SK-N-SH (cell line): ENCODE measurements at regions not wholly inside any gene's neighbourhood (a gene's known extent, or its start where the extent isn't known, plus 50 kb on each side); places are given as distances from the start of the nearest gene placed in this dataset.

Experiments used
- CTCF ChIA-PET: fragments of 300-600, 350-600 bp; formaldehyde crosslinking; extraction: SDS; loops from one replicate; lab custom pipeline; 2021; lab: Yijun Ruan, JAX
- POLR2A ChIA-PET: fragments of 350-600 bp; sonication (Branson Sonifier 250); formaldehyde crosslinking; extraction: SDS; loops from one replicate; lab custom pipeline; 2020; ENCODE audit warnings: antibody characterized with exemption, inconsistent platforms; lab: Yijun Ruan, JAX
- DNase-seq: peaks from one replicate; pipeline ENCODE4 v3.0.0; 2012
- H2AFZ ChIP-seq: fragments of 200-600 bp; sonication (generic); 2 replicates; pipeline ENCODE4 v1.8.1; 2016; ENCODE audit warnings: antibody characterized with exemption, mild to moderate bottlenecking, low read depth
- H3F3A ChIP-seq: fragments of 200-600 bp; sonication (generic); replicated peaks from 2 replicates; pipeline ENCODE3; 2016; ENCODE audit warnings: antibody characterized with exemption, mild to moderate bottlenecking; ENCODE audit not compliant: insufficient read depth
- H3K27ac ChIP-seq, 2 experiments: fragments of 200-500 bp in 1 of 2; fragments of 200-600 bp in 1 of 2; sonication (Bioruptor generic) in 1 of 2; sonication (generic), shearing (Covaris generic) in 1 of 2; 2 replicates each; pipeline versions ENCODE4 v1.5.1 to v1.6.1; 2014 to 2016; ENCODE audit warnings: low read depth in 2 of 2, inconsistent platforms in 1 of 2, low read length in 1 of 2, mild to moderate bottlenecking in 1 of 2, mixed read lengths in 1 of 2
- H3K27me3 ChIP-seq: fragments of 200-600 bp; sonication (generic), shearing (Covaris generic); 2 replicates; pipeline ENCODE4 v1.6.1; 2016; ENCODE audit warnings: mixed run types; ENCODE audit not compliant: insufficient read depth
- H3K36me3 ChIP-seq, 2 experiments: fragments of 200-500 bp in 1 of 2; fragments of 200-600 bp in 1 of 2; sonication (Bioruptor generic) in 1 of 2; sonication (generic) in 1 of 2; replicated peaks in 1 of 2; 2 replicates each; pipeline versions ENCODE3 to v1.5.1; 2014 to 2016; ENCODE audit warnings: low read length in 1 of 2, mild to moderate bottlenecking in 1 of 2; ENCODE audit not compliant: insufficient read depth in 2 of 2, control insufficient read depth in 1 of 2
- H3K4me1 ChIP-seq, 2 experiments: fragments of 200-500 bp in 1 of 2; fragments of 200-600 bp in 1 of 2; sonication (Bioruptor generic) in 1 of 2; sonication (generic), shearing (Covaris generic) in 1 of 2; 2 replicates each; pipeline versions ENCODE4 v1.5.1 to v1.6.1; 2014 to 2016; ENCODE audit warnings: low read depth in 1 of 2, low read length in 1 of 2, mixed run types in 1 of 2; ENCODE audit not compliant: insufficient read depth in 2 of 2, control insufficient read depth in 1 of 2
- H3K4me2 ChIP-seq: fragments of 200-600 bp; sonication (generic), shearing (Covaris generic); 2 replicates; pipeline ENCODE4 v1.6.1; 2017; ENCODE audit warnings: mixed run types
- H3K4me3 ChIP-seq, 2 experiments: fragments of 200-500 bp in 1 of 2; fragments of 200-600 bp in 1 of 2; sonication (Bioruptor generic) in 1 of 2; sonication (generic), shearing (Covaris generic) in 1 of 2; 2 replicates each; pipeline versions ENCODE4 v1.5.1 to v1.8.1; 2014 to 2016; ENCODE audit warnings: low read depth in 2 of 2, inconsistent platforms in 1 of 2, low read length in 1 of 2, mild to moderate bottlenecking in 1 of 2, mixed read lengths in 1 of 2, moderate library complexity in 1 of 2
- H3K79me2 ChIP-seq: fragments of 200-600 bp; sonication (generic); 2 replicates; pipeline ENCODE4 v1.8.1; 2017; ENCODE audit warnings: mild to moderate bottlenecking; ENCODE audit not compliant: insufficient read depth
- H3K9ac ChIP-seq: fragments of 200-600 bp; sonication (generic); 2 replicates; pipeline ENCODE4 v1.6.1; 2017; ENCODE audit warnings: mixed run types
- H3K9me2 ChIP-seq: fragments of 200-600 bp; sonication (generic); 2 replicates; pipeline ENCODE4 v1.6.1; 2017; ENCODE audit warnings: mixed run types
- H3K9me3 ChIP-seq: fragments of 200-600 bp; sonication (generic); 2 replicates; pipeline ENCODE4 v1.6.1; 2017; ENCODE audit warnings: mixed run types, mild to moderate bottlenecking, moderate library complexity
- H4K20me1 ChIP-seq: fragments of 200-600 bp; sonication (generic); 2 replicates; pipeline ENCODE4 v1.6.1; 2017; ENCODE audit warnings: mild to moderate bottlenecking, mixed run types; ENCODE audit not compliant: insufficient read depth
- EP300 ChIP-seq, 2 experiments: IDR thresholded peaks; 2 replicates each; pipeline versions ENCODE4 v1.4.0 to v1.6.1; 2012; ENCODE audit warnings: borderline replicate concordance in 1 of 2, low read depth in 1 of 2, low read length in 1 of 2
- EZH2phosphoT487 ChIP-seq: fragments of 200-600 bp; sonication (generic); IDR thresholded peaks from 2 replicates; pipeline ENCODE4 v1.6.1; 2017; ENCODE audit warnings: low read depth, mixed run types, mild to moderate bottlenecking, antibody characterized with exemption, moderate library complexity, borderline replicate concordance
- FOSL2 ChIP-seq: IDR thresholded peaks from 2 replicates; pipeline ENCODE4 v1.4.0; 2012; ENCODE audit warnings: low read depth, mild to moderate bottlenecking, moderate library complexity, borderline replicate concordance
- FOXJ3 ChIP-seq: sonication (generic); formaldehyde crosslinking; IDR thresholded peaks from 2 replicates; pipeline ENCODE4 v1.5.1; 2020; ENCODE audit warnings: mild to moderate bottlenecking, missing genetic modification reagents
- GATA2 ChIP-seq: sonication (generic); formaldehyde crosslinking; IDR thresholded peaks from 2 replicates; pipeline ENCODE4 v1.5.0; 2020; ENCODE audit warnings: mild to moderate bottlenecking, missing genetic modification reagents
- JUND ChIP-seq: IDR thresholded peaks from 2 replicates; pipeline ENCODE4 v1.4.0; 2012
- MXI1 ChIP-seq: IDR thresholded peaks from 2 replicates; pipeline ENCODE4 v1.6.1; 2012; ENCODE audit warnings: mild to moderate bottlenecking, low read depth, low read length, improper control_type of control experiment
- RAD21 ChIP-seq: IDR thresholded peaks from 2 replicates; pipeline ENCODE4 v1.6.1; 2012; ENCODE audit warnings: mild to moderate bottlenecking, low read length
- RCOR1 ChIP-seq: fragments of 150-350 bp; IDR thresholded peaks from 2 replicates; pipeline ENCODE4 v1.6.1; 2017; ENCODE audit warnings: antibody characterized with exemption, low read length
- SMC3 ChIP-seq: IDR thresholded peaks from 2 replicates; pipeline ENCODE4 v1.6.1; 2012; ENCODE audit warnings: low read depth, low read length, improper control_type of control experiment
- TAF1 ChIP-seq: IDR thresholded peaks from 2 replicates; pipeline ENCODE4 v1.6.1; 2012; ENCODE audit warnings: low read depth, mild to moderate bottlenecking, low read length, moderate library complexity, borderline replicate concordance
- TF ChIP-seq, protein P1 (sequence below): IDR thresholded peaks from 2 replicates; pipeline ENCODE4 v1.4.0; 2012; ENCODE audit warnings: low read depth, borderline replicate concordance
- TF ChIP-seq, protein P2 (sequence below): IDR thresholded peaks from 2 replicates; pipeline ENCODE4 v1.4.0; 2012; ENCODE audit warnings: low read depth, borderline replicate concordance
- TF ChIP-seq, protein P3 (sequence below): fragments of 150-350 bp; IDR thresholded peaks from 2 replicates; pipeline ENCODE4 v1.6.1; 2017; ENCODE audit warnings: antibody characterized with exemption, low read length, low read depth, borderline replicate concordance
- TF ChIP-seq, protein P4 (sequence below): IDR thresholded peaks from 2 replicates; pipeline ENCODE4; 2012
- TF ChIP-seq, protein P5 (sequence below): IDR thresholded peaks from 2 replicates; pipeline ENCODE4 v1.4.0; 2012; ENCODE audit warnings: low read depth

DNA sequence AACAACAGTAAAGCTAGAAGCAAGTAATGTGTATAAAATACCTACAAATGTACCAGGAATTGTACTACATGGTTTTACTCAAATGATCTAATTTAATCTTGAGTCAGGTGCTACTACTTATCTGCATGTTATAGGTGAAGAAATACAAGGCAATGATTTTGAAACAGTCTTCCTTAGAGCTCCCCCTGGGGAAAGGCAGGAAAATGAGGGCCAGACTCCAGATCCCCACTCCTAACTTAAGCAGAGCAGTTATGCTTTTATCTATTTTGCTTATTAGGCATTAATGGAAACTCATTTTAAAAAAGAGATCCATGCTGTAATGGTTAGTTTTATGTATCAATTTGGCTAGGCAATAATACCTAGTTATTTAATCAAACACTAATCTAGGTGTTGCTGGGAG, 109.3 kb upstream of the CPSF6 start:
- H3K9ac ChIP-seq, result no peak overlapping the region
- H3K9me3 ChIP-seq, result no peaks in the 10 kb centered on the region
- H4K20me1 ChIP-seq, result no peaks in the 10 kb centered on the region
- peaks cover 5% of the 10 kb centered on the region; the same call in 1 of the 2 replicates for H3K27me3 ChIP-seq
- ChIA-PET POLR2A (no interaction called here), CTCF (interaction anchor here (0.9 to 1.7 kb wide), 2 partner anchors 10 to 24 kb away, joined by 3 to 5 read pairs; no protein-coding TSS in a partner anchor)
- no peak for TF ChIP-seq FOSL2
- TF ChIP-seq EZH2phosphoT487, result no peak
- no peak for TF ChIP-seq TAF1
- TF ChIP-seq, protein P1, sequence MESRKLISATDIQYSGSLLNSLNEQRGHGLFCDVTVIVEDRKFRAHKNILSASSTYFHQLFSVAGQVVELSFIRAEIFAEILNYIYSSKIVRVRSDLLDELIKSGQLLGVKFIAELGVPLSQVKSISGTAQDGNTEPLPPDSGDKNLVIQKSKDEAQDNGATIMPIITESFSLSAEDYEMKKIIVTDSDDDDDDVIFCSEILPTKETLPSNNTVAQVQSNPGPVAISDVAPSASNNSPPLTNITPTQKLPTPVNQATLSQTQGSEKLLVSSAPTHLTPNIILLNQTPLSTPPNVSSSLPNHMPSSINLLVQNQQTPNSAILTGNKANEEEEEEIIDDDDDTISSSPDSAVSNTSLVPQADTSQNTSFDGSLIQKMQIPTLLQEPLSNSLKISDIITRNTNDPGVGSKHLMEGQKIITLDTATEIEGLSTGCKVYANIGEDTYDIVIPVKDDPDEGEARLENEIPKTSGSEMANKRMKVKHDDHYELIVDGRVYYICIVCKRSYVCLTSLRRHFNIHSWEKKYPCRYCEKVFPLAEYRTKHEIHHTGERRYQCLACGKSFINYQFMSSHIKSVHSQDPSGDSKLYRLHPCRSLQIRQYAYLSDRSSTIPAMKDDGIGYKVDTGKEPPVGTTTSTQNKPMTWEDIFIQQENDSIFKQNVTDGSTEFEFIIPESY, result no peak
- TF ChIP-seq SMC3, result no peak
- TF ChIP-seq, protein P2, sequence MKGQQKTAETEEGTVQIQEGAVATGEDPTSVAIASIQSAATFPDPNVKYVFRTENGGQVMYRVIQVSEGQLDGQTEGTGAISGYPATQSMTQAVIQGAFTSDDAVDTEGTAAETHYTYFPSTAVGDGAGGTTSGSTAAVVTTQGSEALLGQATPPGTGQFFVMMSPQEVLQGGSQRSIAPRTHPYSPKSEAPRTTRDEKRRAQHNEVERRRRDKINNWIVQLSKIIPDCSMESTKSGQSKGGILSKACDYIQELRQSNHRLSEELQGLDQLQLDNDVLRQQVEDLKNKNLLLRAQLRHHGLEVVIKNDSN, result no peak
- no peak for TF ChIP-seq JUND
- TF ChIP-seq MXI1, result no peak
- no peak for TF ChIP-seq FOXJ3 (CRISPR knock-in tag)
- TF ChIP-seq GATA2, result no peak
- no peak for TF ChIP-seq EP300 (IDR thresholded peaks at IDR 0.05; ENCODE audit: borderline replicate concordance in 1 of 2, low read depth in 1 of 2, low read length in 1 of 2)
- TF ChIP-seq, protein P3, sequence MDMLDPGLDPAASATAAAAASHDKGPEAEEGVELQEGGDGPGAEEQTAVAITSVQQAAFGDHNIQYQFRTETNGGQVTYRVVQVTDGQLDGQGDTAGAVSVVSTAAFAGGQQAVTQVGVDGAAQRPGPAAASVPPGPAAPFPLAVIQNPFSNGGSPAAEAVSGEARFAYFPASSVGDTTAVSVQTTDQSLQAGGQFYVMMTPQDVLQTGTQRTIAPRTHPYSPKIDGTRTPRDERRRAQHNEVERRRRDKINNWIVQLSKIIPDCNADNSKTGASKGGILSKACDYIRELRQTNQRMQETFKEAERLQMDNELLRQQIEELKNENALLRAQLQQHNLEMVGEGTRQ, result no peak
- no peak for TF ChIP-seq RAD21
- TF ChIP-seq RCOR1, result no peak
- TF ChIP-seq, protein P4, sequence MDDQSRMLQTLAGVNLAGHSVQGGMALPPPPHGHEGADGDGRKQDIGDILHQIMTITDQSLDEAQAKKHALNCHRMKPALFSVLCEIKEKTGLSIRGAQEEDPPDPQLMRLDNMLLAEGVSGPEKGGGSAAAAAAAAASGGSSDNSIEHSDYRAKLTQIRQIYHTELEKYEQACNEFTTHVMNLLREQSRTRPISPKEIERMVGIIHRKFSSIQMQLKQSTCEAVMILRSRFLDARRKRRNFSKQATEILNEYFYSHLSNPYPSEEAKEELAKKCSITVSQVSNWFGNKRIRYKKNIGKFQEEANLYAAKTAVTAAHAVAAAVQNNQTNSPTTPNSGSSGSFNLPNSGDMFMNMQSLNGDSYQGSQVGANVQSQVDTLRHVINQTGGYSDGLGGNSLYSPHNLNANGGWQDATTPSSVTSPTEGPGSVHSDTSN, result no peak
- TF ChIP-seq, protein P5, sequence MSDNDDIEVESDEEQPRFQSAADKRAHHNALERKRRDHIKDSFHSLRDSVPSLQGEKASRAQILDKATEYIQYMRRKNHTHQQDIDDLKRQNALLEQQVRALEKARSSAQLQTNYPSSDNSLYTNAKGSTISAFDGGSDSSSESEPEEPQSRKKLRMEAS, result no peak
- no peaks in the 10 kb centered on the region for H3K4me1 ChIP-seq
- H3K27ac ChIP-seq, result no peak overlapping the region
- H3K79me2 ChIP-seq, result no peaks in the 10 kb centered on the region
- no peaks in the 10 kb centered on the region for H3K36me3 ChIP-seq
- H2AFZ ChIP-seq, result no peak overlapping the region
- H3K4me2 ChIP-seq, result no peak overlapping the region
- no peak for DNase-seq
- no peak overlapping the region for H3K4me3 ChIP-seq
- H3K9me2 ChIP-seq, result no peaks in the 10 kb centered on the region
- no peaks in the 10 kb centered on the region for H3F3A ChIP-seq
